NCI-H226 (cell line): ENCODE measurements at regions not wholly inside any gene's neighbourhood (a gene's known extent, or its start where the extent isn't known, plus 50 kb on each side); places are given as distances from the start of the nearest gene placed in this dataset.
"Not testable (repeated sequence)": the region's sequence is repeated elsewhere in the genome, so short reads cannot be mapped to it uniquely, and the experiment has no call there.

Experiments used
- DNase-seq: peaks from one replicate; pipeline ENCODE4 v3.0.0-alpha.2; 2015

DNA sequence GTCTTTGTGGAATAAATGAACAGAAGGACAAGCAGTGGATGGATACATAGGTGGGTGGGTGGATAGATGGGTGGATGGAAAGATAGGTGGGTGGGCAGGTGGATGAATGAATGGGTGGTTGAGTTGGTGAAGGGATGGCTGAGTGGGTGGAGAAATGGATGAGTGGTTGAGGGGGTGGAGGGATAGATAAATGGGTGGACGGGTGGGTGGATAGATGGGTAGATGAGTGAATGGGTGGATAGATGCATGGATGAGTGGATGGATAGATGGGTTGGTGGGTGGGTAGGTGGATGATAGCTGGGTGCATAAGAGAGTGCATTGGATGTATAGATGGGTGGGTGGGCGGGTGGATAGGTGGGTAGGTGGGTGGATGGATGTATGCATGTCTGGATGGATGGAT lies 63.5 kb downstream of the UNC93B1 start:
- DNase-seq: not testable (repeated sequence)

GRCh38 chr11:67938964-67939363 lies 64.9 kb downstream of the UNC93B1 start:
- not testable (repeated sequence) for DNase-seq

DNA sequence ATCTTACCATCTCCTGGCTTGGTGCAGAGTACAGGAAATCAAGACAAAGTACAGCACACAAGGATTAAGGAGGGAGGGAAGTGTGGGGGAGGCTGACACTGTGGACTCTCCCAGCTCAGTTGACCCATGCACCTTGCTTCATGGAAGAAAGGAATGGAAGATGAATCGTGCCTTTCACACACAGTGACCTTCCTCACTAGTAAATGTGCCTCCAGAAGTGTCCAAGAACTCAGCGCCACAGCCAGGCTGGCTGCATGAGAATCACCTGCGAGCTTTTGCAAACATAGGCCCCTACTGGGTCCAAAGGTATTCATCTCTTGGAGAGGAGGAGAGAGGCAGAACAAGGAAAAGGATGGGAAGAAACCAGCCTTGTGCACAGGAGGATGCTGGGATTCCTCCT lies 65.5 kb downstream of the UNC93B1 start:
- DNase-seq: not testable (repeated sequence)

GRCh38 chr11:67923565-67923964 lies 80.3 kb downstream of the UNC93B1 start:
- DNase-seq: not testable (repeated sequence)

GRCh38 chr11:67920546-67920945 lies 83.4 kb downstream of the UNC93B1 start:
- not testable (repeated sequence) for DNase-seq

DNA sequence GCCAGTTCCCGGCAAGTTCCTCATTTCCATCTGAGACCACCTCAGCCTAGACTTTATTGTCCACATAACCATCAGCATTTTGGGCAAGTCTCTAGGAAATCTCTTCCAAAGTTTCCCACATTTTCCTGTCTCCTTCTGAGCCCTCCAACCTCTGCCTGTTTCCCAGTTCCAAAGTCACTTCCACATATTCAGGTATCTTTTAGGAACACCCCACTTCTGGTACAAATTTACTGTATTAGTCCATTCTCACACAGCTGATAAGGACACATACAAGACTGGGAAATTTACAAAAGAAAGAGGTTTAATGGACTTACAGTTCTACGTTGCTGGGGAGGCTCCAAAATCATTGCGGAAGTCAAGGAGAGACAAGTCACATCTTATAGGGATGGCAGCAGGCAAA lies 91.7 kb downstream of the UNC93B1 start:
- DNase-seq: not testable (repeated sequence)

- DNase-seq: not testable (repeated sequence)
Observed at GRCh38 chr11:67911211-67911610, 92.7 kb downstream of the UNC93B1 start.

GRCh38 chr11:67910803-67911202 lies 93.1 kb downstream of the UNC93B1 start:
- not testable (repeated sequence) for DNase-seq

DNA sequence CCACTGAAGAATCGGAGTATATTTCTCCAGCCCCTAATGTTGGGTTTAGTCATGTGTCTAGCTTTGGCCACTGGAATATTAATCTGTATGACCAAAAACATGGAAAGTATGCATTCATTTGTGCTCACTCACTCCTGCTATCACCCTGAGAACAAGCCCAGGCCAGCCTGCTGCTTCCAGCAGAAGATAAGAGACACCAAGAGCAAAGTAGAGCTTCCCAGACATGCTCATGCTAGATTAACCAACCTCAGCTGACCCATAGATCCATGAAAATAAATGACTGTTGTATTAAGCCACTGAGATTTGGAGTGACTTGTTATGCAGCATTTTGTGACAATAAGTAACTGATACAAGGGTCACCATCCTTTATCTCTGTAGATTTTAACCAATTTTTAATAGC lies 96.9 kb downstream of the UNC93B1 start:
- peak; percentile 9 for DNase-seq

DNA sequence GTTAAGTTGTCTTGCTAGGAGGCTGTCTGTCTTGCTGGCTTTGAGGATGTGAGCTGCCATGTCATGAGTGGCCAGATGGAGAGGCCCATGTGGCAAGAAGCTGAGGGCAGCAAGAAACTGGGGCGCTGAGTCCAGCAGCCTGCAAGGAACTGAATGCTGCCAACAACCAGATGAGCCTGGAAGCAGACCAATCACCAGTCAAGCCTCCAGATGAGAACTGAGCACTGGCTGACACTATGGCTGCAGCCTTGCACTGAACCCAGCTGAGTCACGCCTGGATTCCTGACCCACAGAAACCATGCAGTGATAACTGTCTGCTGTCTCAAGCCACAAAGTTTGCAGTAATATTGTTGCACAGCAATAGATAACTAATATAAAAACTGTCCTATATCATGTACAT lies 104.4 kb downstream of the UNC93B1 start:
- DNase-seq: peak; percentile 62

DNA sequence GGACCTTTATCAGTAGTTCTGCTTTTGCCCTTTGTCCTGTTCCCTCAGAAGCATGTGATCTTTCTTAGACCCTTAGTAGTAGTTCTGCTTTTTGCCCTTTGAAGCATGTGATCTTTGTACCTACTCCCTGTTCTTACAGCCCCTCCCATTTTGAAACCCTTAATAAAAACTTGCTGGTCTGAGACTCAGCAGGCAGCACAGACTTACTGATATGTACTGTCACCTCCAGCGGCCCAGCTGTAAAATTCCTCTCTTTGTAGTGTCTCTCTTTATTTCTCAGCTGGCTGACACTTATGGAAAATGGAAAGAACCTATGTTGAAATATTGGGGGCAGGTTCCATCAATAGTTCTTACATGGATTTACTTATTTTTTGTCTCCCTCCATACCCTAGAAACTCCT lies 110.4 kb downstream of the UNC93B1 start:
- not testable (repeated sequence) for DNase-seq

- not testable (repeated sequence) for DNase-seq
Observed at GRCh38 chr11:67889646-67890045, 114.3 kb downstream of the UNC93B1 start.

DNA sequence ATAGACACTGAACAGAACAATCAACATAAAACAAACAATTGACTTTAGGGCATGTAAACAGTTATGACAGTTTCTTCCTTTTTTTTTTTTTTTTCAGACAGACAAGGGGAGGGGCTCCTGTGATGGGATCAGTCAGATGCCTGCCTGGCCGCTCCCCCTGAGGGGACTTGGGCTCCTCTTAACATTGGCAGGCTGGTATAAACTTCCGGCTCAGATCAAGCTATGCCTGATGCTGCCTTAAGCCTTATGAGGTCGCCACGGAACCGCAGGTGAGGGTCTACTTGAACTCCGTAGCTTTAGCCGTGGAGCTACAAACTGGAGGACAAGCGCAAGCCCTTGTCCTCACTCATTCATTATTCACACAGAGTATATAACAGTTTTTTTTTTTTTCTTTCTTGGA lies 115.8 kb downstream of the UNC93B1 start:
- DNase-seq: not testable (repeated sequence)

DNA sequence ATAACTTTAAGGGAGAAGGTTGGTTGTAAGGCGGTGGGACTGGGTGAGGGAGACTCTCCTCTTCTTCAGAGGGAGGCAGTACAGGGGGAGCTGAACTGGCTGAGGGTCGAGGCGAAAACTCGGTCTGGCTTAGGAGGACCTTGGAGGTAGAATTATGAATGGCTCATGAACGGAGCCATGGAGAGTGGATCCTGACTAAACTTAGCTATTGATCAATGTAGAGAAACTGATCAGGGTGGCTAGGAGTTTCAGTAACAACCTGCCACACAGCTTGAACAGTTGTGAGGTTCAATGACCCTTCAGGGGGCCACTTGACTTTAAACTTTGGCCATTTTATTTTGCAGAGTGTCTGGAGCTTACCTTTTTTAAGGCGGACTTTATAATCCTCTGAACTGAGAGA lies 117.2 kb downstream of the UNC93B1 start:
- DNase-seq: not testable (repeated sequence)

DNA sequence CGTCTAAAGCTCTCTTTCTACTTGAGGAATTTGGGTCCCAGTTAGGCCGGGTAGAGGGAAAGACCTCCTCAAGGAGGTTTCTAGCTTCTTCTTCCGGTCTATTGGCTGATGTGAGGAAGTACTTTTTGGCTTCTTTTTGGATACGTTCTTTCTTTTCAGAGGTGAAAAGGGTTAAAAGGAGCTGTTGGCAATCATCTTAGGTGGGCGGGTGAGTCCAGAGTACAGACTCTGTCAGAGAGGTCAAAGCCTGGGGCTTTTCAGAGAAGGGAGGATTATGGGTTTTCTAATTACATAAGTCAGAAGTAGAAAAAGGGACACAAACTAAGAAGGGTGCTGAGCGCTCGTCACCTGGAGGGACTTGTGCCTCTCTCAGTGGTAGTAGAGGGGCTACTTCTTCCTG lies 117.7 kb downstream of the UNC93B1 start:
- DNase-seq: not testable (repeated sequence)

DNA sequence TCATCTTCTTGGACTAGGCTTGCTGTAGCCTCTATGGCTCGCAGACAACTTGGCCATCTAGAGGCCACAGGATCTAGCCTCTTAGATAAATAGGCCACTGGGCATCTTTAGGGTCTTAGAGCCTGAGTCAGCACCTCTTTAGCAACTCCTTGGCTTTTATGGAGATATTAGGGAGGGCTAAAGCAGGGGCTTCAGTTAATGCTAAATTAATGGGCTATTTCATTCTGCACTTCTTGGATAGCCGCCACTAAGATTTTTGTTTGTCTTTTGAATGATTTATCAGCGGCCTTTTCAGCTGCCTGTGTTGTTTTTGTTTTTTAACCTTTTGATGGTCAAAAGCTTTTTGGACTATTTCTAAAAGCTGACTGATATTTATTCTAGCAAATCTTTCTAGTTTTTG lies 118.3 kb downstream of the UNC93B1 start:
- DNase-seq: not testable (repeated sequence)

GRCh38 chr11:67884761-67885558 lies 118.9 kb downstream of the UNC93B1 start:
- not testable (repeated sequence) for DNase-seq

DNA sequence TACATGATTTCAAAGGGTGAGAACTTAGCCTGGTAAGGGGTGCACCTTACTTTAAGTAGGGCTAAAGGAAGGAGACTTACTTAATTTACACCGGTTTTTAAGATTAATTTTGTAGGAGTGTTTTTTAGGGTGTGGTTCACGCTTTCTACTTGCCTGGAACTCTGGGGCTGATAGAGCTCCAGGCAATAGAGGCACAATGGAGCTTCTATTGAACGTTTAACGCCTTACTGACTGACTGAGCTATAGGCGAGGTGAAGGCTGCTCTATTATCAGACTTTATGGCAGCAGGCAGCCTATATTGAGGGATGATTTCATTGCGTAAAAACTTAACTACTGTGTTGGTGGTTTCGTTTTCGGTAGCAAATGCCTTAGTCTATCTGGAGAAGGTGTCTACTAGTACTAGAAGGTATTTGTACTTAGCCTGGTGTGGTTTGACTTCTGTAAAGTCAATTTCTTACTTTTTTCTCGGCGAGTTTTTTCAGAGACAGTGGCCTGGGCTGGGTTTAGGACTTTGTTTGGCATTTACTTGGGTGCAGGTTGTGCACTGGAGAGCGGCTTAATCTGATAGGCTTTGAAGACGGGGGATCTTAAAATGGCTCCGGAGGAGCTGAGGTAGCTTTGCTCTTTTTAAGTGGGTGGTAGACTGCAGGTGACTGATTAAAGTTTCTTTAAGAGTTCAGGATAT lies 119.7 kb downstream of the UNC93B1 start:
- not testable (repeated sequence) for DNase-seq

DNA sequence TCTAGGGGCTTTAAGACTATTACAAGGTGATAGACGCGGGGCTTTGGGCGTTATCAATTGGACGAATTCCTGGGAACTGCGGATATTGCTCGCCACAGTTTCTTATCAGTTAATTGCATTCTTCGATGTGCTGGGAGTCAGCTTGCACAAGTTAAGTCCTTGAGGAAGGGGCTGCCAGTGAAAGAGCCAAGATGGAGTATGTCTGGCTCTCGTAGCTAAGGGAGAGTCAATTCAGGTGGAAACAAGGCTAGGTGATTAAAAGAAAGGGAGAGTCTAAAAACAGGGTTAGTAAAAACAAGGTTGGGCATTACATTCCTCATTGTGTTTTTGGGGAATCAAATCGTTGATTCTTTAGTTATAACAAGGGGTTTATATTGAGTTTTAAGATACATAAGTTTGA lies 121.6 kb downstream of the UNC93B1 start:
- DNase-seq: not testable (repeated sequence)

GRCh38 chr11:67881836-67882235 lies 122.1 kb downstream of the UNC93B1 start:
- DNase-seq: not testable (repeated sequence)

DNA sequence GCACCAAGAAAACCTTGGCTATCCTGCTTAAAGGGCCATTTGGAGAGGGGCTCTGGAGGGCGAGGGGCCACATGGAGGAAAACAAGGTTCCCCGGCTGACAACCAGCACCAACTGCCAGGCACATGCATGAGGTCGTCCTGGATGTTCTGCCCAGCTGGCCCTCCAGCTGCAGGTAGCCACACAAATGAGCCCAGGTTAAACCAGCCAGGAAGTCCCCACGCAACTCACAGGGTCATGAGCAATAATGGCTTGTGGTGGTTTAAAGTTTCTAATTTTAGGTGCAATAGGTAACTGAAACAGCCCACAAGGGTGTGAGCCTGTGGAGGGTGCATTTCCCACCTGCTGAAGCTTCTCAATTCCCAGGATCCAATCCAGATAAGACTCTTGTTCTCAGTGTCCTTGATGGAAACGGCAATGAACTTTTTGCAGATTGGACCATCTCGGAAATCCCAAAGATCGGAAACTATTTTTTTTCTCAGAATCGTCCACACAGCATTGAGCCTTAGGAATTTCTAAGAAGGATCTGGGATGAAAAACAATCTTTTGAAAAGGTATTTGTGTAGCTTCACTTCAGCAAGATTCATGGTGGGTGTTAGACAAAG lies 123.2 kb downstream of the UNC93B1 start:
- not testable (repeated sequence) for DNase-seq

- DNase-seq: not testable (repeated sequence)
Observed at GRCh38 chr11:67878666-67879065, 125.2 kb downstream of the UNC93B1 start.

- not testable (repeated sequence) for DNase-seq
Observed at GRCh38 chr11:67877316-67877715, 126.6 kb downstream of the UNC93B1 start.

GRCh38 chr11:67873223-67873622 lies 130.7 kb downstream of the UNC93B1 start:
- DNase-seq: not testable (repeated sequence)
